Esophagus muscularis mucosa (tissue), 4 donors: ENCODE measurements at regions not wholly inside any gene's neighbourhood (a gene's known extent, or its start where the extent isn't known, plus 50 kb on each side); places are given as distances from the start of the nearest gene placed in this dataset.

Source experiments
- DNase-seq: peaks from one replicate; pipeline ENCODE4 v3.0.0-alpha.2; 2017; ENCODE audit errors: extremely low spot score
- H3K27ac ChIP-seq, 4 donors: fragments of 200-600 bp; sonication (generic); replicated peaks in 1 of 4; 1 replicate in 3 of 4; 2 replicates in 1 of 4; pipeline ENCODE4 v1.5.1; 2016 to 2019; ENCODE audit warnings: mild to moderate bottlenecking in 1 of 4
- H3K27me3 ChIP-seq, 4 donors: fragments of 200-600 bp; sonication (generic); one replicate each; pipeline versions ENCODE4 v1.5.1 to v1.6.0; 2016 to 2019
- H3K36me3 ChIP-seq, 4 donors: fragments of 200-600 bp; sonication (generic); one replicate each; pipeline ENCODE4 v1.5.1; 2016 to 2019
- H3K4me1 ChIP-seq, 4 donors: fragments of 200-600 bp; sonication (generic); one replicate each; pipeline ENCODE4 v1.5.1; 2016 to 2019
- H3K4me3 ChIP-seq, 4 donors: fragments of 200-600 bp; sonication (generic); 1 replicate in 2 of 4; 2 replicates in 2 of 4; pipeline ENCODE4 v1.5.1; 2016 to 2019; ENCODE audit warnings: mild to moderate bottlenecking in 4 of 4, moderate library complexity in 1 of 4
- H3K9me3 ChIP-seq, 4 donors: fragments of 200-600 bp; sonication (generic); 1 replicate in 3 of 4; 2 replicates in 1 of 4; pipeline ENCODE4 v1.5.1; 2016 to 2019
- CTCF ChIP-seq, 3 experiments: fragments of 200-600 bp in 2 of 3; fragments of 450-650 bp in 1 of 3; sonication (generic) in 2 of 3; IDR thresholded peaks; one replicate each; pipeline ENCODE4 v1.5.1; 2017 to 2019; ENCODE audit warnings: antibody characterized with exemption in 3 of 3, mild to moderate bottlenecking in 2 of 3, moderate library complexity in 1 of 3
- EP300 ChIP-seq: sonication (generic); formaldehyde crosslinking; IDR thresholded peaks from one replicate; pipeline ENCODE4 v1.6.1; 2017; ENCODE audit warnings: antibody characterized with exemption
- POLR2A ChIP-seq: fragments of 450-650 bp; IDR thresholded peaks from one replicate; pipeline ENCODE4 v1.6.1; 2017; ENCODE audit warnings: antibody characterized with exemption, moderate library complexity, mild to moderate bottlenecking, low read depth
- POLR2AphosphoS5 ChIP-seq, 2 donors: sonication (generic); formaldehyde crosslinking; IDR thresholded peaks; one replicate each; pipeline ENCODE4 v1.6.1; 2017; ENCODE audit warnings: antibody characterized with exemption in 2 of 2
- WGBS: methylation state at CpG from one replicate; pipeline ENCODE4 v1.1.5; 2018; 5-methylcytosine and 5-hydroxymethylcytosine counted together
- intact Hi-C: fragments of 100-400 bp; cut with DNase I; formaldehyde crosslinking; loops from one replicate; pipeline ENCODE4 v1.15.1; 2023

- H3K4me1 ChIP-seq, result peaks cover 7 to 18% (median 12%) of the 10 kb centered on the region in 4 donors
- no peaks in the 10 kb centered on the region for H3K27me3 ChIP-seq
- H3K4me3 ChIP-seq, result no peak overlapping the region
- intact Hi-C loops, result no loop called here
- H3K27ac ChIP-seq, result no peak overlapping the region
- H3K9me3 ChIP-seq, result no peaks in the 10 kb centered on the region
- no peaks in the 10 kb centered on the region for H3K36me3 ChIP-seq
- DNase-seq, result no peak
- TF ChIP-seq POLR2AphosphoS5 (IDR thresholded peaks at IDR 0.05), result no peak
- no peak for TF ChIP-seq EP300
- no peak for TF ChIP-seq CTCF (IDR thresholded peaks at IDR 0.05)
Measured at GRCh38 chr9:82518868-82519267, 530.3 kb downstream of the SPATA31D1 start.

GRCh38 chr9:82519332-82519731, 530.8 kb downstream of the SPATA31D1 start:
- Histone ChIP-seq H3K27me3 (no peaks in the 10 kb centered on the region), H3K27ac (no peak overlapping the region), H3K36me3 (no peaks in the 10 kb centered on the region), H3K9me3 (no peaks in the 10 kb centered on the region), H3K4me1 (peaks cover 2 to 13% (median 8%) of the 10 kb centered on the region in 4 donors), H3K4me3 (no peak overlapping the region)
- DNase-seq, result no peak
- WGBS, result 80% methylated on average over 1 of the region's 1 CpG
- no peak for TF ChIP-seq EP300
- TF ChIP-seq POLR2AphosphoS5 (IDR thresholded peaks at IDR 0.05), result no peak
- TF ChIP-seq CTCF (IDR thresholded peaks at IDR 0.05), result no peak
- TF ChIP-seq POLR2A, result no peak
- intact Hi-C loops, result no loop called here

- intact Hi-C loops, result no loop called here
- H3K27ac ChIP-seq, result no peak overlapping the region
- WGBS, result 100% methylated on average over 1 of the region's 1 CpG
- TF ChIP-seq CTCF (IDR thresholded peaks at IDR 0.05) (no peak), POLR2A (no peak), POLR2AphosphoS5 (IDR thresholded peaks at IDR 0.05) (no peak), EP300 (no peak)
- H3K27me3 ChIP-seq, result no peaks in the 10 kb centered on the region
- H3K9me3 ChIP-seq, result peaks cover 0 to 21% (median 15%) of the 10 kb centered on the region in 4 donors
- H3K4me3 ChIP-seq, result no peak overlapping the region
- H3K36me3 ChIP-seq, result no peaks in the 10 kb centered on the region
- no peak for DNase-seq
- H3K4me1 ChIP-seq, result no peaks in the 10 kb centered on the region
Measured at GRCh38 chr9:82524407-82524806, 535.8 kb downstream of the SPATA31D1 start.

- H3K9me3 ChIP-seq, result peaks cover 0 to 21% (median 15%) of the 10 kb centered on the region in 4 donors
- 65% methylated on average over 1 of the region's 1 CpG for WGBS
- DNase-seq, result no peak
- TF ChIP-seq CTCF (IDR thresholded peaks at IDR 0.05), result no peak
- no peak for TF ChIP-seq POLR2A
- no peak for TF ChIP-seq EP300
- no peak for TF ChIP-seq POLR2AphosphoS5 (IDR thresholded peaks at IDR 0.05)
- no peak overlapping the region for H3K4me3 ChIP-seq
- no peak overlapping the region for H3K27ac ChIP-seq
- no peaks in the 10 kb centered on the region for H3K4me1 ChIP-seq
- no peaks in the 10 kb centered on the region for H3K27me3 ChIP-seq
- intact Hi-C loops, result no loop called here
- no peaks in the 10 kb centered on the region for H3K36me3 ChIP-seq
Measured at GRCh38 chr9:82526577-82526976, 536.4 kb downstream of the RASEF start.

GRCh38 chr9:82531795-82532194, 531.1 kb downstream of the RASEF start:
- no peak for TF ChIP-seq POLR2A
- no peak for TF ChIP-seq EP300
- TF ChIP-seq CTCF (IDR thresholded peaks at IDR 0.05), result no peak
- TF ChIP-seq POLR2AphosphoS5 (IDR thresholded peaks at IDR 0.05), result no peak
- DNase-seq, result no peak
- Histone ChIP-seq H3K4me3 (no peak overlapping the region), H3K36me3 (no peaks in the 10 kb centered on the region), H3K4me1 (no peaks in the 10 kb centered on the region), H3K27ac (no peak overlapping the region), H3K9me3 (peaks cover 0 to 16% (median 10%) of the 10 kb centered on the region in 4 donors), H3K27me3 (no peaks in the 10 kb centered on the region)
- intact Hi-C loops, result no loop called here
